DMS153 (cell line): ENCODE measurements at regions not wholly inside any gene's neighbourhood (a gene's known extent, or its start where the extent isn't known, plus 50 kb on each side); places are given as distances from the start of the nearest gene placed in this dataset.
A peak's percentile ranks its signal among the peaks of the same experiment; 100 is the strongest.
"Not testable (repeated sequence)": the region's sequence is repeated elsewhere in the genome, so short reads cannot be mapped to it uniquely, and the experiment has no call there.

Source experiments
- DNase-seq: peaks from one replicate; lab custom pipeline; 2025; lab: John Stamatoyannopoulos, UW

DNA sequence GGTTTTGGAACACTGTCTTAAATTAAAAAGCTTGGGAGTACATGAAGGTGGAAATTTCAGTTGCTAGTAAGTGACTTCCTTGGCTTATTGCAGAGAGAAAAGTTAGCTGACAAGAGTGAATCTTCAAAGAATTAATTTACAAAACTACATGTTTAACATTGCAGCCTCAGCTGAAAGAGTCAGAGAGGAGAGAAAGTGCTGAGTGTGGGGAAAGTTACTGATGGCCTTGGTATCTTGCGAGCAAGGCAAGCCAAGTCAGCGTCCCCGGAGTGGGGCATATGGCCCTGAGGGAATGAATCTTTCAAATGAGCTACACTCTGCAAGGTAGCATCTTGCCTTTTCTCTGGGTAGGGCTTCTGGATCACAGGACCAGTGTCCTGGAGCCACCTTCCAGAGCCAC lies 131.3 kb downstream of the LPIN1 start:
- DNase-seq = no peak

DNA sequence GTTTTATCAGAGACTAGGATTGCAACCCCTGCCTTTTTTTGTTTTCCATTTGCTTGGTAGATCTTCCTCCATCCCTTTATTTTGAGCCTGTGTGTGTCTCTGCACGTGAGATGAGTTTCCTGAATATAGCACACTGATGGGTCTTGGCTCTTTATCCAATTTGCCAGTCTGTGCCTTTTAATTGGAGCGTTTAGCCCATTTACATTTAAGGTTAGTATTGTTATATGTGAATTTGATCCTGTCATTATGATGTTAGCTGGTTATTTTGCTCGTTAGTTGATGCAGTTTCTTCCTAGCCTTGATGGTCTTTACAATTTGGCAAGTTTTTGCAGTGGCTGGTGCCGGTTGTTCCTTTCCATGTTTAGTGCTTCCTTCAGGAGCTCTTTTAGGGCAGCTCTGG lies 138.8 kb downstream of the LPIN1 start:
- not testable (repeated sequence) for DNase-seq

GRCh38 chr2:11886899-11887298 lies 140.5 kb downstream of the LPIN1 start:
- DNase-seq = not testable (repeated sequence)

DNA sequence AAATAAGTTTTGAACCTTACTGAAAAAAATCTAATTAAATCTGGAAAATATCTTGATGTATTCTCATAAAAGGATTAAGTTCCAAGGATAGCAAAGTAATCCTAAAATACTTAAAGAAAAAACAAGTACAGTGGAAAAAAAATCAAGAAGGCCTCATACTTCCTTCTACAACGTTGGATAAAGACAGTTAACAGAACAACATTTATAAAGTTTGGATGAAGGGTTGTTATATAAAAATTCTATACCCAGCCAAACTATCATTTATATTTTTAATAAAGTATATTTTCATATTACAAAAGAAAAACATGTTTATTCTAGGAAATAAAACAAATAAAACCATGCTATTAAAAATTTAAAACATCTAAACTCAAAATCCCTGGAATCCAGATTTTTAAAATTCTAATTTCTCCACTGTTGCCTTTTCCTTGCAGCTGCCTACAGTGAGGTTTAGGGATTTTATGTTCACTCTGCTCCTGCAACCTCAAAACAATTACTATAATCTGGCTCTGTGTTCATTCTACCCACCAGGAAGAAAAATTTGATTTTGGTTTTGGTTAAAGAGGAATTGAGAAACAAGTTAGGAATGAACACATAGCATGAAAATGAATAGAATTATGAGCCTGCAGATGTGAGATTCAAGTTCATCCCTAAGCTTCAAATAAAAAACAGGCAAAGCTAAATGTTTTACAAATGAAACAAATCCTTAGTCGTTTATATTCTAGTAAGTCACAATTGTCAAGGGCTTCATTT lies 142.8 kb downstream of the LPIN1 start:
- no peak for DNase-seq

DNA sequence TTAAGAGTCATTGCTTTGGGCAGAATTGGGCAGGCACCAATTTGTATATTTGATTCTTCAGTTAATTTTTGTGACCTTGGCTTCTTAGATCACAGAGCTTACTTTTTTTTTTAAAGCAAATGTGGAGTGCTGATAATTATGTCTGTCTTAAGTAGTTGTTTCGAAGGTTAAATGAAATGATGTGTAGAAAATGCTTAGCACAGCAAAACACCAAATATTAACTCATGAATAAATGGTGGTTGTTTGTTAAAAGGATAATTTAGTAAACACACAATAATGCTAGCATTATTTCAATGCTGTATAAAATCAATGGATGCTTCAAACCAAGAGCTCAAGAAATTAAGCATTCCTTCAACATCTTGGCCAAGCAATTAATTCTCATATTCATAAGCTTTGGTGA lies 143.4 kb downstream of the LPIN1 start:
- DNase-seq = no peak

DNA sequence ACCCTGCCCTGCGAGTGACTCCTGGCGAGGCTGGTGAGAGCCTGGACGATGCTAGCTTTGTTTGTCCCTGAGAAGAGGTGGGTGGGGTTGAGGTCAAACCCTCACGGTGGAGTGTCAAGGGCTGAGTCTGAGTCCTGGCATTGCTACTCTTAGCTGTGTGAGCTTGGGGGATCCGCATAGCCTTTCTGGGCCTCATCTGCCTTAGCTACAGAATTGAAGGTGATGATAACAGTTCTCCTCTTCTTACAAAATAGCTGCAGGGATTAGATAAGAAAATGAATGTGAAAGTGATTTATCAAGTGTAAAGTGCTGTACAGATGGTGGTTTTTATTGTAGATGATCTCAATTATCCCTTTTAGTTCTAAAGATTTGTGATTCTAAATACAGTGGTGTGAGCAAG lies 144.6 kb downstream of the LPIN1 start:
- no peak for DNase-seq

DNA sequence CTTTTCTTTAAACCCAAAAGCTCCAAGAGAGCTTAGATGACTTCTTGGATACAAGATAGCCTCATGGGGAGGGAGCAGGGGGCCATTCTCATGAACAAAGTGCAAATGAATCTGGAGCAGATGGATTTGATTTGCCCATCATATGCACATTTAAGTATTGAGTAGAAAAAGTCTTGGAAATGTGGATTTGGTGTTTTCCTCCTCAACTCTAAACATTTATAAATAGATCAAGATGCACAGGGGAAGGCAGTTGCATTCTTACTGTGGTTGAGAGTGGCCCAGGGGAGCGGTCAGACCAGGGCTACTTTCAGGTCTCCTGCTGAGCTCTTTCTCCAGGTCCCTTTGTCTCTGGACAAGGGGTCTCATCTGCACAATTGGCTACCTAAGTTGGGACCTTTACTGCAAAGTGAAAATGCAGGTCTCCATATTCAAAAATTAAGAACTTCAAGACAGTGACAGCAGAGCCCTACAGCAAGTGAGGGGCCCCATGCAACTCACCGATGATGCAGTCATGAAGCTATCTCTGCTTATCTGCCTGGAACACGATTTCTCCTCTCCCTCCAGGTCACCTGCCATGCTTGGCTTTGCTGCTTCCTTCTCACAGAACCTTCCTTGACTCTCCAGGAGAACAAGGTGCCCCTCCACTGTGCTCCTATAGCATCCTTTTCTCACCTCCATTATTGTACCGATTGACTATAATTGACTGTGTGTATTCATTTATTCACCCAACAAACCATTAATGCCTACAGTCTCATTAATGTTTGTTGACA lies 145.4 kb downstream of the LPIN1 start:
- DNase-seq = no peak

GRCh38 chr2:11896386-11896785 lies 150.0 kb downstream of the LPIN1 start:
- no peak for DNase-seq

DNA sequence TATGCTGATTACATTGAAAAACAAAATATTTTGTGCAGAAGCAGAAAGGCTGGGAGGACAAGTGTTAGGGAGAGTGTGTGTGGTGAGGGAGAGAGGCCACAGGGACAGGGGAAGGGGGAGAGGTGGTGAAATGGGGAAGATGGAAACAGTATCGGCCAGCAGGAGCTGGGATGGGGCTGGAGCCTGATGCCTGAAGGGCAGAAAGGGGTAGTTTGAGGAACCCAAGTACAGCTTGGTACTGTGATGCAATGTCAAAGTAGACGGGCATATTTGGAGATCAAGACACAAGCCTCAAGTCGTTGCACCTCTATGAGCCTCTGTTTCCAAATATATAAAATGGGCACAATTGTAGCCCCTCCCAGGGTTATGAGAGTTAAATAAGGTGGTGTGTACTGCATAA lies 152.1 kb downstream of the LPIN1 start:
- DNase-seq = no peak

DNA sequence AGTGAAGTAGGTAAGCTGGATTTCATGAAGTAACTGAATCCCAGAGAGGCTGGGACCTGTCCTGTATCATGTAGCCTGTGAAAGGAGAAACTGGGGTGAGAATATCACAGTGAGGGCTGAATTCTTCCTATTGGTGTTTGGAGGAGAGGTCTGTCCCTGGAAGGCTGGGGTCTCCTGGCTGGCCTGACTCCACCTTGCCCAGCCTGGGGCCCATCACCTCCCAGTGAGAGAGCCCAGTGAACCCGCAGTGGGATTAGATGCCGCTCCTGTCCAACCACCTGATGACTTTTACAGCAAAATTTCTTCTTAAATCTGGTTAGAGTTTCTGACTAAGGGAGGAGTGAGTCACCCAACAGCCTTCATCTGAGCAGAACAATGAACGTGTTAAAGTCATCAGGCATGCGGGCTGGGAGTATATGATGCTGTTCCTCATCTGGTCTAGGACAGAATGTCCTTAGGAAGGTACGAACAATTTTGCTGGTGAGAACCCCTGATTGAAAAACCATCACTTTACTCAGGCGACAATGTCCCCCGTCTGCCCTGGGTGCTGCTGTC lies 152.9 kb downstream of the LPIN1 start:
- no peak for DNase-seq

GRCh38 chr2:11900891-11901290 lies 154.5 kb downstream of the LPIN1 start:
- DNase-seq = not testable (repeated sequence)

- no peak for DNase-seq
These were observed 155.1 kb downstream of the LPIN1 start for GRCh38 chr2:11901351-11902069.

DNA sequence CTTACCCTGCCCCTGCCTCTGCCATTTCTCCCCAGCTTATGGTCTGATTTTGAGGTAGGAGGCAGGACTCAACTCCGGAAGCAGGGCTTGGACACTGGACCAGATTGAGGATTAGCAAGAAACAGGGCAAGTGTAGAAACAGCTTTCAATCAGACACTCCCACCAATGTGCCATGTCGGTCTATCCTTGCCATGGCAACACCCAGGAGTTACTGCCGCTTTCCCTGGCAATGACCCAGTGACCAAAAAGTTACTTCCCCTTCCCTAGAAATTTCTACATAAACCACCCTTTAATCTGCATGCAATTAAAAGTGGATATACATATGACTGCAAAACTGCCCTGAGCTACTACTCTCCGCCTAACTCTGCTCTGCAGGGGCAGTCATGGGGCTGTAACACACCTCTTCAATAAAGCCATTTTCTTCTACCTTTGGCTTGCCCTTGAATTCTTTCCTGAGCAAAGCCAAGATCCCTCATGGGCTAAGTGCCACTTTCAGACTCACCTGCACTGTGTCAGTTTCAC lies 156.7 kb downstream of the LPIN1 start:
- no peak for DNase-seq

DNA sequence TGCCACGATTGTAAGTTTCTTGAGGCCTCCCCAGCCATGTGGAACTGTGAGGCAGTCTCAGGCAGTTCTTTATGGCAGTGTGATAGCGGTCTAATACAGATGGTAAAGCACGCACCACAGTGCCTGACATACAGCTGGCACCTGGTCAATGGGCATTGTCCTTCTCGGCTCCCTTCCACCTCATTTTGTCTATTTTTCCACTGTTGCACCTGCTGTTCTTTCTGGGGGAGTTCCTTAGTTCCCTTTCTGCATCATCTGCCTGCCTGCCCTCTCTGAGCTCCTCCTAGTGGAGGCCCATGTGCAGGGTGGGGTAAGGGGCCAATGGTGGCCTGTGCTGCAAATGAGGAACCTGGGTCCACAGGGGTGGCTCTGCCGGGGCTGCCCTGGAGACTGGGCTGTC lies 157.6 kb downstream of the LPIN1 start:
- DNase-seq = no peak

- DNase-seq = no peak
These were observed 158.5 kb downstream of the LPIN1 start for GRCh38 chr2:11904941-11905340.

GRCh38 chr2:11907190-11907589 lies 160.8 kb downstream of the LPIN1 start:
- DNase-seq = no peak

GRCh38 chr2:11910971-11911370 lies 164.5 kb downstream of the LPIN1 start:
- no peak for DNase-seq

GRCh38 chr2:11912980-11913379 lies 166.5 kb downstream of the LPIN1 start:
- no peak for DNase-seq

GRCh38 chr2:11914455-11914854 lies 168.0 kb downstream of the LPIN1 start:
- DNase-seq = no peak

DNA sequence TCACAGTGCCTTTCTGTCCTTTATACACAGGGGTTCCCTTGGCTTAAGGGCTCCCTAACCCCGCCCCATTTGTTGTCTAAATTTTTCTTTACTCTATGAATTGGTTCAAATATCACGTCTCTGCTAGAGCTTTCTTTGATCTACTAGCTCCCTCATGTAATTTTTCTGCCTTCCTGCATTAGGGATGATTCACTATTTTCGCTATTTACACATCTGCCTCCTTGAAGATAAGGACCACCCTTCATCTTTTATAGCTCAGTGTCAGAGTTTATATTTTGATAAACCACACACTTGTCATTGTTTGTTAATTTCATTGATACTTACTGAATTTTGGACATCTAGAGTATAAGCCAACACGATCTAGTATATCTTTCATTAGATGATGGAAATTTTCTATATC lies 169.2 kb downstream of the LPIN1 start:
- no peak for DNase-seq

DNA sequence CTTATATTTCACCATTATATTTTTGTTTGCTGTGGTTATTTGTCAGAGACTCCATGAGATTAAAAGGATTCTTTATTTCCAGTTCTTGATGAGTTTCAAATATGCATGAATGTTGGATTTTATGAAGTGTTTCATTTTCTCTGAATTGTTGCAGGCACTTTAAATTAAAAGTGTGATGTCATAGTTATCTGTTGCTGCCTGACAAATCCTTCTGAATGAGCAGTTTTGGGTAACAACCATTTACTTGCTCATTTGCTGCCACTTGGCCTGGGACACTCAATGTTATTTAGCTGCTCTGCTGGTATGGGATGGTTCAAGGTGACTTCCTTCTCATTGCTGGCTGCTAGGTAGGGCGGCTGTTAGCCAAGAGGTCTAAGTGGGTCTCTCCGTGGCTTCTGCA lies 173.5 kb downstream of the LPIN1 start:
- DNase-seq = no peak

DNA sequence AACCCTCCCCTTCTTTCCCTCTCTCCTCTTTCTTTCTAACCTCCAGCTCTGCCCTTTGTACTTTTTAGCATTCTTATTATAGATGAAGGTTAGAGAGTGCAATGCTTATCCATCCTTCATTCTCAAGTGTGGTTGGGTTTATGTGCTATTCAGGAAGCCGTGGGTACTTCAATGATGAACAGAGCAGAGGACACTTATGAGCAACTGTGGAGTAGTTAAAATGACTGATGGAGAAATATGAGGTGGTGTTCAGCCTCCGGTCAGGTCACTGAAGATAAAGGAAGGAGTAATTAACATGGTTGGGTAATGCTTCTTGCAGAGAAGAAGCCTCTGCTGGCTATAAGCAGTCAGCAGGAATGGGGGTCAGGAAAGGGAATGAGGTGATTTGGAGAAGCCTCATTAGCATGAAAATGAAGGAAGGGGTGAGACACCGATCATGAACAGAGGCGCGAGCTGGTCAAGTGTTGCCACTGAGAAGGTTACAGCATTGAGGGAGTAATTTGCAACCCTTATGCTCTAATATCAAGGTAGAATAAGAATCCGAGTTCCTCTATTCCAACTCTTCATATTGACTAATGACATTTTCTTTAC lies 174.7 kb downstream of the LPIN1 start:
- peak; percentile 33 for DNase-seq
